CD4-positive, alpha-beta T cell treated with Interleukin-4 for 1 hour (primary cell): ENCODE measurements at regions not wholly inside any gene's neighbourhood (a gene's known extent, or its start where the extent isn't known, plus 50 kb on each side); places are given as distances from the start of the nearest gene placed in this dataset.

Experiments used
- DNase-seq, 2 donors: peaks; one replicate each; pipeline ENCODE4 v3.0.0-alpha.2; 2020 to 2022

DNA sequence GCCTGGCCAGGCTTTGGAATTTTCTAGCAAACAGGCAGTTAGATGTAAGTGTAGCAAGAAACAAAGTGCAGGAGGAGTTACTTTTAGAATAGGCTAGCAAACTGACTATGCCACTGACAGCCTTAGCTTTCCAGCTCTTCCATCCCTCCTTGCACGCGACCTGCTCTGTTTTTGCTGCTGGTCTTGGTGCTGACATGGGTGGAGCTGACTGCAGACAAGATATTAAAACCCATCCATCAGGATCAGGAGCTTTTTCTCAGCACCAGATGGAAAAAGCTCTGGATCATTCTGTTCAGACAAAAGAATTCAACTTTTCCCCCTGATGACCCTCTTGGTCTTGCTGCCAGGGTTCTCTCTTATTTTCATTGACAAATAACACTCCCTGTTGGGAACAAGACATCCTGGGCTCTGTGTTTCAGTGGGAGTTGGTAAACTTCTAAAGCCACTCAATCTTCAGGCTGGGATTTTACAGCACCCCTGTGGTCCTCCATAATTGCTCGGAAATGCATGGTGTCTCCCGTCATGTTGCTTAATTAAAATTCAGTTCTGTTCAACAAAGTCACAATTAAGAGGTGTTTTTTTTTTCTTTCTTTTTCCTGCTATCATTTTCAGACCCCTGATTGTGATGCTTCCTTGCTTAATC lies 240.0 kb upstream of the LARGE1 start:
- DNase-seq, result no peak

- DNase-seq, result no peak
These were observed 241.3 kb upstream of the LARGE1 start for GRCh38 chr22:34161431-34162123.

- DNase-seq, result no peak
These were observed 278.7 kb upstream of the LARGE1 start for GRCh38 chr22:34198976-34199375.

DNA sequence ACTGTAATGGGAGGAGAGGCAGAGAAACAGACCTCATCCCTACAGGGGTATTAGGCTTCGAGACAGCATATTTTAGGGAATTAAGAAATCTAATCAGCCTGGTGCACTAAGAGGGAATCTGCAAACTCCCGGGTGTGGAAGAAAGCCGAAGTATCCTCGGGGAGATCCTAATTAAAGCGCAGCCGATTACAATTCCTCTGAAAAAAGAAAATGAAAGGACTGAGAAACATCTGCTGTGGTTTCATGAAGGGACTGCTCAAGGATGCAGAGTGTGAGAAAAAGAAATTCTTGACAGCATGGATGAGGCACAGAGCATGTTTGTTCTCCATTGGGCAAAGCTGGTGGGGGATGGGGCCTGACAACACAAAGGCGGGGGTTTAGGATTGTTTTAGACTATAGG lies 290.0 kb upstream of the LARGE1 start:
- no peak for DNase-seq

GRCh38 chr22:34214372-34214771 lies 294.1 kb upstream of the LARGE1 start:
- no peak for DNase-seq

GRCh38 chr22:34225278-34225677 lies 305.0 kb upstream of the LARGE1 start:
- DNase-seq, result no peak

DNA sequence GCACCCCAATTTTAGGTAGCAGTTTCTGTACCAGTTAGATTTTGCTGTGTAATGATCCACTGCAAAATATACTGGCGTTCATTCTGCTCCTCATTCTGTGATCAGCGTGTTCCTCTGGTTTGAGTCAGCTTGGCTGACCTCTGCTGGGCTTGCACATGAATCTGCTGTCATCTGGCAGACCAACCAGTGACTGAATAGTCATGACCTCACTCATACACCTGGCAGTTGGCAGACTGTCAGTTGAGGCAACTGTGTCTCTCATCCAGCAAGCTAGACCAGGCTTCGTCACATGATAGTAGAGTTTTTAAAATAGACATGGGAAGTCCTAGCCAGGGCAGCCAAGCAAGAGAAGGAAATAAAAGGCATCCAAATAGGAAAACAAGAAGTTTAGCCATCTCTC lies 316.3 kb upstream of the LARGE1 start:
- DNase-seq, result no peak

DNA sequence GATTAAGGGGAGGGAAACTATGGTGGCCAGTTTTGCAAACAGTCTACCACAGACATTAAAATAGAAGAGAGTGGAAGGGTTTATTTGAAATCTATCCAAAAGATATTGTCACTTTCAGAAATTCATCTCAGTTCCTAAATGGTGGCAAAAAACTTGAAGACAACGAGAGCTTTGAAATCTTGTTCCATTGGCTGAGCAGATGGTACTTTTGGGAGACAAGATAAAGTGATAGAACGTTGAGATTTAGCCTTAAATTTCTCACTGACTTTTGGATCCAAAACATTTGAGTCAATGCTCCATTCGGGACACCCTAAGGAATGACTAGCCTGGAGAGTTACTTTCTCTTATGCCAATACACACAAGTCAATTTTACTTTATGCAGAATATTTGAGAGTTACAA lies 319.1 kb upstream of the LARGE1 start:
- DNase-seq, result no peak

DNA sequence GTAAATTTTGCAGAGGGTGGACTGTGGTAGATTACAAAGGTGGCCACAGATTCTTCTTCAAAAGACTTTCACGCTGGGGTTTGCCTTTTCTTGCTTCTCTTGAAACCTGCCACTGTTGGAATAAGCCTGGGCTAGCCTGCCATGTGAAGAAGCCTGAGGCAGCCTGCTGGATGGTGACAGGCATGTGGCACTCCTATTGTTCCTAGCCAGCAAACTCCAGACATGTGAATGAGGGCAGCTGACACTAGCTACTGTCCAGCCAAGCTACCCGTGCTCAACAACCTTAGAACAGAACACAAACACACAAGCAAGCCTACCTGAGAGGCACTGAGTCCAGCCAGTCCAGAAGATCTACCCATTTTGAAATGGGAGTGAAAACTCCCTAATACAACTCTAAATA lies 322.7 kb upstream of the LARGE1 start:
- no peak for DNase-seq

DNA sequence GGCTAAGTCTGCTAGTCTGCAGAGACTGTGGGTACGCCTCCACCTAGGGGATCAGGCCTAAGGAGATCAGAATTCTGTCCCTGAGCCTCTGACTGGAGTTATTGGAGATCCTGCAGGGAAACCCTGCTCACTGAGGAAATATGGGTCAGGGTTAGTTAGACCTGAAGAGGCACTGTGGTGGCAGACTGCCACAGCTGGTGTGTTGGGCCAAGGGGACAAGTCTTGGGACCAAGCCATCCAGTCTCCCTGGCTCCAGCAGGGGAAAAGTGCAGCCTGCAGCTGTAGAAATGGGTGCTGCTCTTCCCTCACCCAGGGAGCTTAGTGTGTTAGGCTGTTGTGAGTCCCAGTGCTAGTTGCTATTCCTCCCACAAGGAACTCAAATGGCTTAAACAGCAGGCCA lies 334.8 kb upstream of the LARGE1 start:
- DNase-seq, result no peak

GRCh38 chr22:34278121-34278520 lies 357.8 kb upstream of the LARGE1 start:
- no peak for DNase-seq

DNA sequence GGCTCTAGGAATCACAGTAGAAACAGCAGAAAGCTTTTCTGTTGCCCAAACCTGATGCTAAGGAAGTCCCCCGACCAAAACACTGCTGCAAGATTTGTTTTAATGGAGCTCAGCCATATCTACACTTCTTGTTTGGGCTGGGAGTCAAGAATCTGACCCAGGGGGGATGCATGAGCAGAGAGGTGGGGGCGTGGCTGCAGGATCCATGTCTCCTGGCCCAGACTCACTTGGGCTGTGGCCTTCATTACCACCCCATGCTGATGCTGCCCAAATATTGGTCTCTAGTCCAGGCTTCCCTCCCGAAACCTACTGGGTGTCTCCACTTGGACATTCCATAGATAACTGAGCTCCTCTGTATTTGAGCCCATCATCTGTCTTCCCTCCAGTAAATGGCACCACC lies 361.5 kb upstream of the LARGE1 start:
- no peak for DNase-seq

DNA sequence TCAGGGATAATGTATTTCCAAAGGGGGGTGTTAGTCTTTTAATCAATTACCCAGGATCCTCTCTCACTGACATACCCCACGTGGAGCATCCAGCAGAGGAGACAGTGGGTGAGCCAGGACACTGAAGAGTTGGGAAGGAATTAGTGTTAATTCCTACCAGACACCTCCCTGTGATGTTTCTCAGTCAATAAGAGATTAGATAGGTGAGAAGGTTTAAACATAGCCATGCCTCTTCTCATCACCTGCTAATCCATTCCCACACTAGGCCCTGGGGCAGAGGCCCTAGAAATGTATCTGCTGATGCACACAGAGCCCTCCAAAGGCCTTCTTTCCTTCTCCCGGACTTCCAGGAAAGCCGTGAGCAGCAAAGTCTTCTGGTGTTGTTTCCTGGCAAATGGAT lies 363.6 kb upstream of the LARGE1 start:
- no peak for DNase-seq

DNA sequence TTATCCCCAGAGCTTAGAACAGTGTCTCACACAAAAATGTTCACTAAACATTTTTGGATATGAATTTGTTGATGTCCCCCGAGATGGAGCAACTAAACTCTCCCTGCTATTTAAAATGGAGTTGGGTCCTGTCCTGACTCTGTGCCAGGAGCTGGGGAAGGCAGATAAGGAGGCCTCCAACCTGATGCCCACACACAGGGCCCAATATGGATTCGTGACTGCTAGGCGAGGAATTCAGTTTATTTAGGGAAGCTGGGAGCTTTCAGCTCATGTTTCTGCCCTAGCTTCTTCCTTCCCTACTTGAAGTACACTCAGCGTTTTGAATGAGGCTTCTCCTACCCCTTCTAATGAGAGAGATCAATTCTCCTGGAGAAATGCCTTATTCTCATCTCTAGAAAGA lies 373.0 kb upstream of the LARGE1 start:
- DNase-seq, result no peak

DNA sequence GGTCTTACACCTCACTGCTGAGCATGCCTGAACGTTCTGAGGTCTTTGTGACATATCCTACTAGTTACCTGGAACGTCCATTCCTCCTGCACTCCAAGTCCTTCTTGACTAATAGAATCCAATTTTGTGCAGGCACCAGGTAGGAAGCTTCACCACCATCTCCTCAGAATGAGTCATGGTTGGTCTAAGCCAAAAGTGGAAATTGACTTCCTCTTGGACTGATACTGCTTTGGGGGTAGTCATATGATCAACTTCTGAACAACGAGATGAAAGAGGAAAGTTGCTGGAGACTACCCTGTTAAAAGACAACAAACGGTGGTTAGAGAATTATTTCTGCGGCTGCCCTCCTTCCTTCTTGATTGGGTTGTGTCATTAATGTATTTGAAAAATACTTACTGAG lies 374.2 kb upstream of the LARGE1 start:
- no peak for DNase-seq

GRCh38 chr22:34294986-34295385 lies 374.7 kb upstream of the LARGE1 start:
- DNase-seq, result no peak

DNA sequence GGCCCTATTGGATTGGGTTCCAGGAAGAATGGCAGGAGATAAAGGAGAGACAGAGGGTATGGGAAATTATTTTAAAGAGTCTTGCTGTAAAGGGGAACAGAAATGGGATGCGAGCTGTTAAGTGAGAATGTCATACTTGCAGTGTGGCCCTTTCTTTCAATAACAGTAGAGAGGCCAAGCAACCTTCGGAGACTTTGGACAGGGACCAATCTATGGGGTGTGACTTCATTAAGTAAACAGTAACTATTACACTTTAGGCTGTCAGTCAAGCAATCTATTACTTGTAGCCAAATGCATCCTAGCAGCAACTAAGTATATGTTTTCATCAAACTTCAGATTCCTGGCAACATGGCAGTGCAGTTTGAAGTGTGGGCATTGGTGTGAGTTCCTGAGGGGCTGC lies 376.2 kb upstream of the LARGE1 start:
- DNase-seq, result no peak

- DNase-seq, result no peak
These were observed 377.4 kb upstream of the LARGE1 start for GRCh38 chr22:34297536-34298120.

DNA sequence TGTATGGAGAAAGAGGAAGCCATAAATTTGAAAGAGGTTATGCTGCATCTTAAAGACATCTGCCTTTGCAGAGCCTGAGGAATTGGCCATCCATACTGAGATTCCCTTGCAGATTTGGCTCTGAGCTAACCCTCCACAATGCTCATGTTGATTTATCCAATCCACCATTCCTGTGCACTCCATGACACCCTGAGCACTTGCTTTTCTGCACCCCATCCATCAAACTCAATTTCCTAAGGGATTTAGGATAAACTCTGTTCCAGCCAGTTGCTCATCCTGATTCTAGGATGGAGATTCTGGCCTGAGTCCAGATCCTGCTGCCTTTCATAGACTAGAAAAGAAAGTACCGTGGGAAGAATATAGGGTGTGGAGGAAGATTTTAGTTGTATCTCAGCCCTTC lies 379.2 kb upstream of the LARGE1 start:
- no peak for DNase-seq

GRCh38 chr22:34301569-34301968 lies 381.3 kb upstream of the LARGE1 start:
- no peak for DNase-seq

GRCh38 chr22:34303656-34304055 lies 383.4 kb upstream of the LARGE1 start:
- DNase-seq, result no peak

GRCh38 chr22:34306361-34306760 lies 386.1 kb upstream of the LARGE1 start:
- DNase-seq, result no peak

DNA sequence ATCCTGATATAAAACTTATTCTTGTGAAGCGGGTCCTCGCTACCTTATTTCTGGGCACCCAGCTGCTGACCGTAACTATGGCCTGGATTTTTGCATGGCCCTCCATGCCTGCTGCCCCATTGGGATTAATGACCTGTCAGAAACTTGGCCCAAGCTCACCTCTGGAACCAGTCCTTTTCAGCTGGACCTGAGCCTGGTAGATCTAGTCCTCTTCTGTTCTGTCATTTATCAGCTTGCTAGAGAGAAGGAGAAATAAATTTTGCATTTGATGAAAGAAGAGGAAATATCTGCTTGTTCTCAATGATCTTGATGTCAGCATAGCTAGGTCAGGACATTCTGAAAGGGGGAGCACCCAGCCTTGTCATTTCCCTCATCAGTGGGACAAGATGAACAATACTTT lies 387.8 kb upstream of the LARGE1 start:
- DNase-seq, result no peak

- no peak for DNase-seq
These were observed 399.1 kb upstream of the LARGE1 start for GRCh38 chr22:34319346-34319745.

GRCh38 chr22:34324763-34325162 lies 404.5 kb upstream of the LARGE1 start:
- no peak for DNase-seq
